ENCODE measurements at regions not wholly inside any gene's neighbourhood (a gene's known extent, or its start where the extent isn't known, plus 50 kb on each side); places are given as distances from the start of the nearest gene placed in this dataset.

DNA sequence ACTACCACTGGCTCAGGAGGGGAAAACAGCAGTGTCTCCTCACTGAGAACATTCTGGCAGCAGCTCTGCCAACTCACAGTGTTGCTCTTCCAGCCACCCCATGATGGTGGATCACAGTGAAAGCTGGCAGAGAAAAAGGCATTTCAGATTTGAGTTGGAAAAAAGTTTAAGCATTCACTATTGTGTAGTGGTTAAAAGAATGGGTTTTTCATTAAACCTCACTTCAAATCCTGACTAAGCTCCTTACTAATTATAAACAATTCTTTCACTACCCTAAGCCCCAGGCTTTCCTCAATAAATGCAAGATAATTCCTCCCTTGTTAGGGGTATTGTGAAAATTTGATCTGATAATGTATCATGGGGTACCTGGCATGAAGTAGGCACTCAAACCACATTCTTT lies 518.1 kb downstream of the SNAPC1 start:
- DNase-seq (ENCODE audit: low spot score): no peak
- Histone ChIP-seq H3K27me3 (ENCODE audit: control insufficient read depth in 4 of 4, insufficient read depth in 4 of 4, low read length in 3 of 4) (no peaks in the 10 kb centered on the region), H3K36me3 (ENCODE audit: control insufficient read depth in 4 of 4, insufficient read depth in 3 of 4, low read depth in 1 of 4, low read length in 3 of 4) (no peaks in the 10 kb centered on the region), H3K4me3 (ENCODE audit: low read depth in 1 of 3, low read length in 3 of 3) (no peak overlapping the region), H3K9me3 (ENCODE audit: control insufficient read depth in 4 of 4, low read length in 3 of 4) (no peaks in the 10 kb centered on the region), H3K27ac (ENCODE audit: low read depth in 1 of 2, low read length in 2 of 2) (no peak overlapping the region), H3K4me1 (ENCODE audit: control insufficient read depth in 4 of 4, insufficient read depth in 4 of 4, low read length in 3 of 4) (no peaks in the 10 kb centered on the region), H3K9ac (ENCODE audit: low read depth in 1 of 2, low read length in 2 of 2) (no peak overlapping the region)
- no peak for TF ChIP-seq NR2F2 (IDR thresholded peaks at IDR 0.05)

DNA sequence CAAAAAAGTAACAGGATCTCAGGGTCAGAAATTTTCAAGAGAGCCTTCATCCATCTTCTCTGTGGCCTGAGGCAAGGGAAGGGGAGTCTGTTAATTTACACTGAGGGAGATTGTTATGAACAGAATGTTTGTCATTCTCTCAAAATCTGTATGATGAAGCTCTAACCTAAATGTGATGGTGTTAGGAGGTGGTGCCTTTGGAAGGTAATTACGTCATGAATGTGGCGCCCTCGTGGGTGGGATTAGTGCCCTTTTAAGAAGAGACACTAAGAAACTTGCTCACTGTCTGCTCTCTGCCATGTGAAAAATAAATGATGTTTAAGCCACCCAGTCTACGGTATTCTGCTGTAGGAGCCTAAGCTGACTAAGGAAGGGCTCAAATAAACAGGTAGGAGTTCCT lies 521.6 kb downstream of the SNAPC1 start:
- Histone ChIP-seq H3K36me3 (ENCODE audit: control insufficient read depth in 4 of 4, insufficient read depth in 3 of 4, low read depth in 1 of 4, low read length in 3 of 4) (no peaks in the 10 kb centered on the region), H3K27ac (ENCODE audit: low read depth in 1 of 2, low read length in 2 of 2) (no peak overlapping the region), H3K27me3 (ENCODE audit: control insufficient read depth in 4 of 4, insufficient read depth in 4 of 4, low read length in 3 of 4) (no peaks in the 10 kb centered on the region), H3K9ac (ENCODE audit: low read depth in 1 of 2, low read length in 2 of 2) (no peak overlapping the region), H3K4me3 (ENCODE audit: low read depth in 1 of 3, low read length in 3 of 3) (no peak overlapping the region), H3K9me3 (ENCODE audit: control insufficient read depth in 4 of 4, low read length in 3 of 4) (no peaks in the 10 kb centered on the region), H3K4me1 (ENCODE audit: control insufficient read depth in 4 of 4, insufficient read depth in 4 of 4, low read length in 3 of 4) (no peaks in the 10 kb centered on the region)
- DNase-seq (ENCODE audit: low spot score): no peak
- 79% methylated on average over 4 of the region's 4 CpGs for WGBS
- TF ChIP-seq, protein P1, sequence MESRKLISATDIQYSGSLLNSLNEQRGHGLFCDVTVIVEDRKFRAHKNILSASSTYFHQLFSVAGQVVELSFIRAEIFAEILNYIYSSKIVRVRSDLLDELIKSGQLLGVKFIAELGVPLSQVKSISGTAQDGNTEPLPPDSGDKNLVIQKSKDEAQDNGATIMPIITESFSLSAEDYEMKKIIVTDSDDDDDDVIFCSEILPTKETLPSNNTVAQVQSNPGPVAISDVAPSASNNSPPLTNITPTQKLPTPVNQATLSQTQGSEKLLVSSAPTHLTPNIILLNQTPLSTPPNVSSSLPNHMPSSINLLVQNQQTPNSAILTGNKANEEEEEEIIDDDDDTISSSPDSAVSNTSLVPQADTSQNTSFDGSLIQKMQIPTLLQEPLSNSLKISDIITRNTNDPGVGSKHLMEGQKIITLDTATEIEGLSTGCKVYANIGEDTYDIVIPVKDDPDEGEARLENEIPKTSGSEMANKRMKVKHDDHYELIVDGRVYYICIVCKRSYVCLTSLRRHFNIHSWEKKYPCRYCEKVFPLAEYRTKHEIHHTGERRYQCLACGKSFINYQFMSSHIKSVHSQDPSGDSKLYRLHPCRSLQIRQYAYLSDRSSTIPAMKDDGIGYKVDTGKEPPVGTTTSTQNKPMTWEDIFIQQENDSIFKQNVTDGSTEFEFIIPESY (IDR thresholded peaks at IDR 0.05): no peak
- no peak for TF ChIP-seq YY1 (IDR thresholded peaks at IDR 0.05)
- TF ChIP-seq RXRA (IDR thresholded peaks at IDR 0.05): no peak
- TF ChIP-seq GABPA (IDR thresholded peaks at IDR 0.05 in 1 of 2, conservative IDR thresholded peaks at IDR 0.05 in 1 of 2): no peak
- TF ChIP-seq, protein P2, sequence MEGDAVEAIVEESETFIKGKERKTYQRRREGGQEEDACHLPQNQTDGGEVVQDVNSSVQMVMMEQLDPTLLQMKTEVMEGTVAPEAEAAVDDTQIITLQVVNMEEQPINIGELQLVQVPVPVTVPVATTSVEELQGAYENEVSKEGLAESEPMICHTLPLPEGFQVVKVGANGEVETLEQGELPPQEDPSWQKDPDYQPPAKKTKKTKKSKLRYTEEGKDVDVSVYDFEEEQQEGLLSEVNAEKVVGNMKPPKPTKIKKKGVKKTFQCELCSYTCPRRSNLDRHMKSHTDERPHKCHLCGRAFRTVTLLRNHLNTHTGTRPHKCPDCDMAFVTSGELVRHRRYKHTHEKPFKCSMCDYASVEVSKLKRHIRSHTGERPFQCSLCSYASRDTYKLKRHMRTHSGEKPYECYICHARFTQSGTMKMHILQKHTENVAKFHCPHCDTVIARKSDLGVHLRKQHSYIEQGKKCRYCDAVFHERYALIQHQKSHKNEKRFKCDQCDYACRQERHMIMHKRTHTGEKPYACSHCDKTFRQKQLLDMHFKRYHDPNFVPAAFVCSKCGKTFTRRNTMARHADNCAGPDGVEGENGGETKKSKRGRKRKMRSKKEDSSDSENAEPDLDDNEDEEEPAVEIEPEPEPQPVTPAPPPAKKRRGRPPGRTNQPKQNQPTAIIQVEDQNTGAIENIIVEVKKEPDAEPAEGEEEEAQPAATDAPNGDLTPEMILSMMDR (IDR thresholded peaks at IDR 0.05; ENCODE audit: low read depth, low read length, missing input control): no peak
- TF ChIP-seq, protein P3, sequence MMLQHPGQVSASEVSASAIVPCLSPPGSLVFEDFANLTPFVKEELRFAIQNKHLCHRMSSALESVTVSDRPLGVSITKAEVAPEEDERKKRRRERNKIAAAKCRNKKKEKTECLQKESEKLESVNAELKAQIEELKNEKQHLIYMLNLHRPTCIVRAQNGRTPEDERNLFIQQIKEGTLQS (IDR thresholded peaks at IDR 0.05): no peak

DNA sequence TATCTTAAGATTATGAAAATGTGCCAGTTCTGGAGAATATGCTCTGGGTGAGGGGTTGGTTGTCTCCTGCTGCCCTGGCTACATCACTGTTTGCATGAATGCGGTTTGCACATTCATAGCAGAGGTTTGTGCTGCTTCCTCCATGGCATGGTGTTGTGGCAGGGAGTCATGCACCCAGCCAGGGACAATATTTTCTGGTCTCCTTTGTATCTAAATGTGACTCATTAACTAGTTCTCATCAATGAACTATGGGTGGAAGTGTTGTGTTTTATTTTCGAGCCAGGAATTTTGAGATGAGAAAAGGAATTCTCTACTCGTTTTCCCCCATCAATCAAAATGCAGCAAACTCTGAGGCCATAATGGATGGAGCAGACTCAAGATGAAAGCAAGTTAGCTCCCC lies 527.3 kb downstream of the SNAPC1 start:
- Histone ChIP-seq H3K9me3 (ENCODE audit: control insufficient read depth in 4 of 4, low read length in 3 of 4) (no peaks in the 10 kb centered on the region), H3K27me3 (ENCODE audit: control insufficient read depth in 4 of 4, insufficient read depth in 4 of 4, low read length in 3 of 4) (no peaks in the 10 kb centered on the region), H3K27ac (ENCODE audit: low read depth in 1 of 2, low read length in 2 of 2) (no peak overlapping the region), H3K36me3 (ENCODE audit: control insufficient read depth in 4 of 4, insufficient read depth in 3 of 4, low read depth in 1 of 4, low read length in 3 of 4) (no peaks in the 10 kb centered on the region), H3K9ac (ENCODE audit: low read depth in 1 of 2, low read length in 2 of 2) (no peak overlapping the region), H3K4me1 (ENCODE audit: control insufficient read depth in 4 of 4, insufficient read depth in 4 of 4, low read length in 3 of 4) (no peaks in the 10 kb centered on the region), H3K4me3 (ENCODE audit: low read depth in 1 of 3, low read length in 3 of 3) (no peak overlapping the region)
- TF ChIP-seq EGR1 (IDR thresholded peaks at IDR 0.05; ENCODE audit: low read depth in 2 of 2): no peak
- TF ChIP-seq, protein P1 (IDR thresholded peaks at IDR 0.05): no peak
- 60% methylated on average over 3 of the region's 3 CpGs for WGBS
- no peak for DNase-seq (ENCODE audit: low spot score)
